Muscle of leg (tissue), 3 donors: ENCODE measurements at regions not wholly inside any gene's neighbourhood (a gene's known extent, or its start where the extent isn't known, plus 50 kb on each side); places are given as distances from the start of the nearest gene placed in this dataset.

Experiments used
- DNase-seq: peaks from one replicate; pipeline ENCODE4 v3.0.0; 2013
- H3K27ac ChIP-seq: one replicate; pipeline ENCODE4 v1.5.1; 2013; ENCODE audit warnings: mild to moderate bottlenecking, low read length, control low read depth
- H3K27me3 ChIP-seq: one replicate; pipeline ENCODE4 v1.6.1; 2013; ENCODE audit warnings: low read length; ENCODE audit not compliant: control insufficient read depth, insufficient read depth
- H3K36me3 ChIP-seq: one replicate; pipeline ENCODE4 v1.6.1; 2013; ENCODE audit warnings: low read length; ENCODE audit not compliant: control insufficient read depth, insufficient read depth
- H3K4me1 ChIP-seq: one replicate; pipeline ENCODE4 v1.6.1; 2013; ENCODE audit warnings: low read length; ENCODE audit not compliant: control insufficient read depth, insufficient read depth
- H3K4me3 ChIP-seq: one replicate; pipeline ENCODE4 v1.5.1; 2013; ENCODE audit warnings: low read length, control low read depth
- H3K9me3 ChIP-seq: replicated peaks from 2 replicates; pipeline ENCODE4 v1.6.1; 2013; ENCODE audit warnings: low read depth, low read length; ENCODE audit not compliant: control insufficient read depth
- WGBS: methylation state at CpG from one replicate; pipeline ENCODE4 v1.1.5; 2013; ENCODE audit warnings: missing lambda C conversion rate; ENCODE audit not compliant: insufficient coverage; 5-methylcytosine and 5-hydroxymethylcytosine counted together

GRCh38 chr12:78305808-78306207 is 475.1 kb downstream of the NAV3 start:
- DNase-seq, result no peak
- Histone ChIP-seq H3K36me3 (no peaks in the 10 kb centered on the region), H3K27ac (no peak overlapping the region), H3K4me1 (no peaks in the 10 kb centered on the region), H3K27me3 (no peaks in the 10 kb centered on the region), H3K9me3 (no peaks in the 10 kb centered on the region), H3K4me3 (no peak overlapping the region)
- WGBS, result no CpG with 5 or more reads among the region's 1 CpG

GRCh38 chr12:78306236-78306635 is 475.5 kb downstream of the NAV3 start:
- H3K9me3 ChIP-seq, result no peaks in the 10 kb centered on the region
- no peak for DNase-seq
- no peaks in the 10 kb centered on the region for H3K36me3 ChIP-seq
- H3K4me1 ChIP-seq, result no peaks in the 10 kb centered on the region
- H3K27ac ChIP-seq, result no peak overlapping the region
- H3K4me3 ChIP-seq, result no peak overlapping the region
- H3K27me3 ChIP-seq, result no peaks in the 10 kb centered on the region

GRCh38 chr12:78308701-78309100 is 478.0 kb downstream of the NAV3 start:
- no peaks in the 10 kb centered on the region for H3K9me3 ChIP-seq
- no peak overlapping the region for H3K4me3 ChIP-seq
- H3K27me3 ChIP-seq, result no peaks in the 10 kb centered on the region
- H3K27ac ChIP-seq, result no peak overlapping the region
- DNase-seq, result no peak
- H3K4me1 ChIP-seq, result no peaks in the 10 kb centered on the region
- H3K36me3 ChIP-seq, result no peaks in the 10 kb centered on the region

GRCh38 chr12:78315028-78315427 is 484.3 kb downstream of the NAV3 start:
- no peak for DNase-seq
- Histone ChIP-seq H3K4me3 (no peak overlapping the region), H3K27ac (no peak overlapping the region), H3K4me1 (no peaks in the 10 kb centered on the region), H3K27me3 (no peaks in the 10 kb centered on the region), H3K36me3 (no peaks in the 10 kb centered on the region), H3K9me3 (no peaks in the 10 kb centered on the region)
- 43% methylated on average over 1 of the region's 3 CpGs for WGBS

GRCh38 chr12:78316136-78316535 is 485.4 kb downstream of the NAV3 start:
- H3K27ac ChIP-seq, result no peak overlapping the region
- H3K27me3 ChIP-seq, result no peaks in the 10 kb centered on the region
- DNase-seq, result no peak
- H3K36me3 ChIP-seq, result no peaks in the 10 kb centered on the region
- H3K4me1 ChIP-seq, result no peaks in the 10 kb centered on the region
- no peaks in the 10 kb centered on the region for H3K9me3 ChIP-seq
- WGBS, result no CpG with 5 or more reads among the region's 4 CpGs
- no peak overlapping the region for H3K4me3 ChIP-seq

- WGBS, result no CpG with 5 or more reads among the region's 2 CpGs
- H3K9me3 ChIP-seq, result no peaks in the 10 kb centered on the region
- no peaks in the 10 kb centered on the region for H3K36me3 ChIP-seq
- no peak overlapping the region for H3K27ac ChIP-seq
- H3K4me1 ChIP-seq, result no peaks in the 10 kb centered on the region
- H3K27me3 ChIP-seq, result no peaks in the 10 kb centered on the region
- H3K4me3 ChIP-seq, result no peak overlapping the region
- no peak for DNase-seq
Measured at GRCh38 chr12:78316631-78317468, 486.2 kb downstream of the NAV3 start.

DNA sequence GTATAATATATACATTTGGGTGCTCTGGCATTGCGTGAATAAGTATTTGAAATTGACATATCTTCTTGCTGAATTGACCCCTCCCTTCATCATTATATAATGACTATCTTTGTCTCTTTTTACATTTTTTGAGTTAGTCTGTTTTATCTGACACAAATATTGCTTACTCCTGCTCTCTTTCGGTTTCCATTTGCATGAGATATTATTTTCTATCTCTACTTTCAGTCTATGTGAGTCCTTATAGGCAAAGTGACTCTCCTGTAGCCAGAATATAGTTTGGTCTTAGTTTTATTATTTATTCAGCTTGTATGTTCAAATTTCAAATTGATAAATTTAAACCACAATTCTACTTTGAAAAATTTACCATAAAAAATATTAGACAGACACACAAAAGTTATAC is 491.0 kb downstream of the NAV3 start:
- Histone ChIP-seq H3K27me3 (no peaks in the 10 kb centered on the region), H3K4me3 (no peak overlapping the region), H3K36me3 (no peaks in the 10 kb centered on the region), H3K4me1 (no peaks in the 10 kb centered on the region), H3K9me3 (no peaks in the 10 kb centered on the region), H3K27ac (no peak overlapping the region)
- DNase-seq, result no peak
- WGBS, result no CpG with 5 or more reads among the region's 2 CpGs

DNA sequence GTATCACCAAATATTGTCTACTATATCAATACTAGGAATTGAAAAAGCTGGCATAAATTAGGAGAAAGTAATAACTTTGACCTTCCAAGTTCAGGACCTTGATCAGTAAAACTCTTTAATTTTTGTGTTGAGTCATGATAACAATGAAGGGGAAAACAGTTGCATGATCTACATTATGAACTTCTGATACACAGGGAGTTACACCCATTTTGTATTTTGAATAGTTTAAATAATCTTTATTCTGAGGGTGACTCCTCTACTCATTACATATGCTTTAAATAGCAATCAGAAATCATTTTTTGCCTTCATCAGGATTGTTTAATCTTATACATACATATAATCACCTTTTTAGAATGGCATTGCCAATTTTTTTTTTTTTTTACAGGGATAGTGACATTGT is 492.5 kb downstream of the NAV3 start:
- Histone ChIP-seq H3K27ac (no peak overlapping the region), H3K4me3 (no peak overlapping the region), H3K27me3 (no peaks in the 10 kb centered on the region), H3K9me3 (no peaks in the 10 kb centered on the region), H3K4me1 (no peaks in the 10 kb centered on the region), H3K36me3 (no peaks in the 10 kb centered on the region)
- no peak for DNase-seq

GRCh38 chr12:78324234-78324633 is 493.5 kb downstream of the NAV3 start:
- H3K36me3 ChIP-seq, result no peaks in the 10 kb centered on the region
- H3K4me1 ChIP-seq, result no peaks in the 10 kb centered on the region
- WGBS, result 29% methylated on average over 1 of the region's 2 CpGs
- H3K27ac ChIP-seq, result no peak overlapping the region
- no peak for DNase-seq
- H3K27me3 ChIP-seq, result no peaks in the 10 kb centered on the region
- H3K9me3 ChIP-seq, result no peaks in the 10 kb centered on the region
- H3K4me3 ChIP-seq, result no peak overlapping the region

GRCh38 chr12:78328524-78328923 is 497.8 kb downstream of the NAV3 start:
- WGBS, result no CpG with 5 or more reads among the region's 4 CpGs

DNA sequence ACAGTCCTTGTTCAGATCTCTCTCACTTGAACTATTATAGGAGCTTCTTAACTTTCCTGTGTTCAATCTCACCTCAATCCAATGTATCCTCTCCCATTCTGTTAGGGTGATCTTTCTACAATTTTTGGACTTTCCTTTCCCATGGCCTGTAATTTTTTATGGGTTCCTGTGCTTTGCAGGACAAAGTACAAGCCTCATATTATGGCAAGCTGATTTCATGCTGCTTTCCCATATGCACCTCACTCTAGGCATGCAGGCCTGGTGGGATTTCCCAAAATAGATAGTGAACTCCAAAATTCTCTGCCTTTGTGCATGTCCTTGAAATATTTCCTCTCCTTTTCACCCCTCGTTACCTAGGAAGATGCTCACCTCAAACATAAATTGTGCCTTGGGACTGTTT is 499.4 kb downstream of the NAV3 start:
- no peak for DNase-seq
- Histone ChIP-seq H3K4me3 (no peak overlapping the region), H3K36me3 (no peaks in the 10 kb centered on the region), H3K9me3 (no peaks in the 10 kb centered on the region), H3K27me3 (no peaks in the 10 kb centered on the region), H3K27ac (no peak overlapping the region), H3K4me1 (no peaks in the 10 kb centered on the region)
- no CpG with 5 or more reads among the region's 1 CpG for WGBS

More at GRCh38 chr12:78328524-78328923, 497.8 kb downstream of the NAV3 start:
- H3K27me3 ChIP-seq, result no peaks in the 10 kb centered on the region
- no peak overlapping the region for H3K4me3 ChIP-seq
- no peaks in the 10 kb centered on the region for H3K4me1 ChIP-seq
- DNase-seq, result no peak
- H3K27ac ChIP-seq, result no peak overlapping the region
- H3K36me3 ChIP-seq, result no peaks in the 10 kb centered on the region
- no peaks in the 10 kb centered on the region for H3K9me3 ChIP-seq
